ENCODE measurements at regions not wholly inside any gene's neighbourhood (a gene's known extent, or its start where the extent isn't known, plus 50 kb on each side); places are given as distances from the start of the nearest gene placed in this dataset.

GRCh38 chr9:118321788-118322187, 617.6 kb downstream of the TLR4 start:
- DNase-seq, result no peak

GRCh38 chr9:118324706-118325105, 620.5 kb downstream of the TLR4 start:
- DNase-seq, result no peak

GRCh38 chr9:118325757-118326156, 621.6 kb downstream of the TLR4 start:
- DNase-seq, result no peak

DNA sequence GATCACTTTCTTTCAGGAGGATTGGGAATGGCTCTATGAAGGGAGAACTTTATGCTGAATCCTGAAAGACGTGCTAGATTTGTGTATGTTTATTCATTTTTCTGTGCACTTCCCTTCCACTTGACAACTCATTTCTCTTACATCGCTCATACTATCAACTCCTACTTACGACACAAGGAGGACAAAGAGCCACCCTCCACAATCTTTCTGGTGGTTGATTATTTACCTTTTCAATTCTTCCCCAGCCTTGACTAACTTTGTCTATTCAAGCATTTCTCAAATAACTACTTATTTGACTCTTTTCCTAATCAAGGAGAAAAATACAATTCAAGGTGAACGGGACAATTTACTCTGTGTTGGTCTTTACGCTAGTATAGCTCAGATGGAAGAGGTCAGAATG, 622.1 kb downstream of the TLR4 start:
- DNase-seq, result no peak

GRCh38 chr9:118330191-118330986, 626.2 kb downstream of the TLR4 start:
- DNase-seq, result no peak

DNA sequence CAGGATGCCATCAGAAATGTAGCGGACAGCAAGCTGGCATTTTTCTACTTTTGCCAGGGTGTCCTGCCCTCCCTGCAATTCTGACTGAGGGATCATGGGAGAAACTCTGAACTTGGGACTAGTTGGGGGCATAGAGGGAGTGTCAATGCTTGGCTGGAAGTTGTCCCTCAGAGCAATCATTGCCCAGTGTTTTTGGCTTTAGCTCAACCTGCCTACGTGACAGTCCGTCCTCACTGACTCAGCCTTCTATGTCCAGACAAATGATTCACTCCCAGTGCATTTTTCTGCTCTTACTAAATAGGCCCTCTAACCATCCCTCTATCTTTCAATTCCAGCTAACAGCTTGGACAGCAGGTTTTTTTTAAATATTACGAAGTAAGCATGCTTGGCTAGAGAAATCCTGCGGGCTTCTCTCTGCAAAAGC, 627.4 kb downstream of the TLR4 start:
- no peak for DNase-seq

DNA sequence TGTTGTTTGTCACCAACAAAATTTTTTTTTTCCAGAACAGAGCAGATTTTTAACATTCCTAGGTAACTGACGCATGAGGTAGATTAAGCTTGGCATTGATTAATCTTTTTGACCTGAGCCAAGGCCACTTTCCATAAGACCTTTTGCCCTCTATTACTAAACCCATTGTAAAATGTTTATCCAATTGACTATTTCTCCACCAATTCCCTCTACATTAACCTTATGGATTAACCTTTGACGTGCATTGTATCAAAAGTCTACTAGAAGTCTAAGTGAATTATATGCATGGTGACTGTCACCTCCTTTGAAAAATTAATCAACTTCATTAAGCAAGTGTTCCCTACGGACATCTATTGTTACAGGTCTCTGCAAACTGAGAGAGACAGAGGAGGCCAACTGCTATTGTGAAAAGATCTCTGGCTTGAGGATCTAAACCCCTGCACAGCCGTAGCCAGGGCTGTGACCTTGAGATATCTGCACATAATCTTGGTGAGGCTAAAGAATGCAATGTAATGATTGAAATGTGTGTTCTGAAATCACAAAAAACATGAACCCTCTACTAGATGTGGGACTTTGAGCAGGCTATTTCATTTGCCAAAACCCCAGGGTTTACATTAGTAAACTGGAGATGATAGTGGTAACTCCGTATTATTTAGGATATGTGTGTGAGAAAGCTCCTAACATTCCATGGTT, 632.2 kb downstream of the TLR4 start:
- DNase-seq, result no peak

- DNase-seq, result no peak
Observed at GRCh38 chr9:118336943-118337330, 632.7 kb downstream of the TLR4 start.

DNA sequence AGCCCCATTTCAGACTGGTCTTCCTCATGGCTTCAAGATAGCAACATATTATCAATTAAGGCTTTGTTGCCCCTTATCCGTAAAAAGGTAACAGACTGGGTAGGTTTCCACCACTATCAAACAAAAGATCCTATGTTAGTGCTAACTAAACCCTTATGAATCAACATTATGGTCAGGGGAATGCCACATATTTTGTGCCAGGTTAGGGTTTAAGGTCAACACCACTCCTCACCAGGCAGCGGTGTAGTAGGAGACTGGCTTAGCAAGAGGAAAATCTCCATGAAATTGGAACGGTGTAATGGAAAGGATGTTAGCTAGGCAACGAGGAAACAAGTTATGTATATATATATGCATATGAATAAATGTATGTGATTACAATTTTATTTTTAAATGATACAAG, 655.8 kb downstream of the TLR4 start:
- DNase-seq, result no peak

GRCh38 chr9:118362123-118362522, 657.9 kb downstream of the TLR4 start:
- DNase-seq, result no peak

DNA sequence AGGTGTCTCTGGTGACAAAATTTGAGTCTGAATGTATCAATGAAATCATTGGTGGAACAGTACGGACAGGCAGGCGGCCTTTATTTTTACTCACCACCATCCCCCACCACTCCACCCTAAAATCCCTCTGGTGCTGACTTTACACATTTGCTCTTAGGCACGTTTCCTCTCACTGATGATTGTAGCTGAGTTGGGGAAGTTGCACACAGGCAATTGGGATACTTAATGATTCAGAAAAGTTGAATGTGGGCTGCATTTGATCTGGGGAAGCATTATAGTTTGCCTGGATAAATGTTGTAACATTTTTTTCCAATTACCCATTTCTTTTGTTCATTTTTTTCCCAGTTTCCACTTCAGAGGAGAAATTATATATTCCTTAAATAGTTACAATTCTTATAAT, 658.4 kb downstream of the TLR4 start:
- no peak for DNase-seq

- DNase-seq, result no peak
Observed at GRCh38 chr9:118364266-118365106, 660.3 kb downstream of the TLR4 start.

- DNase-seq, result no peak
Observed at GRCh38 chr9:118366228-118366627, 662.0 kb downstream of the TLR4 start.

- DNase-seq, result no peak
Observed at GRCh38 chr9:118367383-118367782, 663.2 kb downstream of the TLR4 start.

- DNase-seq, result no peak
Observed at GRCh38 chr9:118384531-118385100, 680.4 kb downstream of the TLR4 start.

GRCh38 chr9:118395415-118395814, 691.2 kb downstream of the TLR4 start:
- no peak for DNase-seq

GRCh38 chr9:118401546-118401945, 697.3 kb downstream of the TLR4 start:
- no peak for DNase-seq

GRCh38 chr9:118414676-118415075, 710.5 kb downstream of the TLR4 start:
- no peak for DNase-seq

DNA sequence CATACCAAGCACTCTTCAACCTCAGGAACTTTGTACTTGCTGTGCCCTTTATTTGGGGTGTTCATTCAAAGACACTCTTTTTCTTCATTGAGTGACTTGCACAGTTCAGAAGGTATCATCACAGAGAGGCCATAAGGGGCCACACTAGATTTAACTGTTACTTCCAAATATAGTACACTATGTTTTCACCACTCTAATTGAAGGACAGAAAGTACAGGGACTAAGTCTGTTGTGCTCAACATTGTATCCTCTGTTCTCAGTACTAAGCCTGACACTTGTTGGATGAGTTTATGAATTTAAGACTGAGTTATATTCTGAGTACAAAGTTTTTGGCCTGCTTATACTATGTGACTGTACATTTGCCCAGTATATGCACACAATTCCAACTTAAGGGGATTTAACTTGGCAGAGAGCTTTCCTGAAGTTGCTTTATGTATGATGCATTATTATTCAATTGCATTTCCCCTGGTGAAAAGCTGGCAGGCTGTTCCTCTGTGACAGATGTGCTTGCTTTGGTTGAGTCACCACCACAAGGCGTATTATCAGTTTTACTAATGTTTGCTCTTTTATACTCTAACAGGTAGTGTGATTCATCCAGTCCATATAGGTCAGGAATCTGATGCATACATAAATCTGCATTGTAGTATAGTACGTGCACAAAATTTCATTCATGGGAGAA, 714.8 kb downstream of the TLR4 start:
- DNase-seq, result no peak

GRCh38 chr9:118419676-118420075, 715.5 kb downstream of the TLR4 start:
- no peak for DNase-seq

DNA sequence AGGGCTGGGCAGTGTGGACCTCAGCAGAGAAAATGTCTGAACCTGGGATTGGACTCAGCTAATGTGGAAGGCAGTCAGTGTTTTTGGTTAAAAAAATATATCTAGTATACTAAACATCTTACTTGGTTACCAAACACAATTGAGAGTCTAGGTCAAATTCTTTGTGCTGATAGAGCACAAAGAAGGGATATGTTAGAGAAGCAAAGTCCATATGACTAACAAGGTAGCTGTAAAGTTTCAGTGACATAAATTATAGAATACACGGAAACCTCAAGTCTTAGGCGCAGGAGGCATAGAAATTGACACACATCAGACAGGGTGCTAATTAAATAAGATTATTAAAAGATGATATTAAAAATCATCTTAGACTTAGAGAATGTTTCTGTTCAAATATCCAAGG, 718.3 kb downstream of the TLR4 start:
- no peak for DNase-seq

DNA sequence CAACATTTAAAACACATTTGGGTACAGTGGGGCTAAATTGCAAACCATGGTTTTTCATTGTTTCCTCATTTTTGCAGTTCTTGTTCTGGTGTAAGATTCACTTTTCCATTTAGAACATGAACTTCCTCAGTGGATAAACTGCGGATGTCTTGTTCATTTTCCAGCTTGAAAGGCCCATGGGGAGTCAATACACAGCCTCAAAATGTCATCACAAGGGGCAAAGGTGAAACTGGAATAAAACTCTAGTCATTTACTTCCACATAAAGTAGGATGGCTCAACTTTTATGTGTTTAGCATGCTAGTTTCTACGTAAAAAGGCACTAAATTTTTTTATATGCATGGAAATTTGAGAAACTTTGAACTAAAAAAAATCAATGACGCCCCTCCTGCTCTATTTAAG, 718.8 kb downstream of the TLR4 start:
- no peak for DNase-seq

GRCh38 chr9:118423721-118424120, 719.5 kb downstream of the TLR4 start:
- no peak for DNase-seq

Measured in NCI-H187 treated with DMSO at 0.1 percent for 48 hours (cell line).